ENCODE measurements at regions not wholly inside any gene's neighbourhood (a gene's known extent, or its start where the extent isn't known, plus 50 kb on each side); places are given as distances from the start of the nearest gene placed in this dataset.

DNA sequence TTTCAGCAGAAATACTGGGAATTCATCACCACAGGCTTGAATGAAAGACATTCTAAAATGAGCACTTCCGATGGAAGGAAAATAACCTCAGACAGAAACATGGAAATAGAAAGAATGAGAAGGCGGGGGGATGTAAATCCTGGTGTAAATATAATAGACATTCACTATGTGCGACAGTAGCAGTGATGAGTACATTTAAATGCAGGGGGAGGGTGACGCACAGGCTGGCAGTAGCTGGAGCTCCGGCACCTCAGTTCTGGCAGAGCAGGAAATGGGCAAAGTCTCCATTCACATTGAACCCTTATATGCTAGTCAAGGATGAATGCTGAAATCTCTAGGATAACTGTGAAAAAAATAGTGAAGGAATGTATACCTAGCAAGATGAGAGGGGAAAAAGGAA lies 172.7 kb upstream of the C14orf180 start:
- TF ChIP-seq CTCF (IDR thresholded peaks at IDR 0.05): no peak

DNA sequence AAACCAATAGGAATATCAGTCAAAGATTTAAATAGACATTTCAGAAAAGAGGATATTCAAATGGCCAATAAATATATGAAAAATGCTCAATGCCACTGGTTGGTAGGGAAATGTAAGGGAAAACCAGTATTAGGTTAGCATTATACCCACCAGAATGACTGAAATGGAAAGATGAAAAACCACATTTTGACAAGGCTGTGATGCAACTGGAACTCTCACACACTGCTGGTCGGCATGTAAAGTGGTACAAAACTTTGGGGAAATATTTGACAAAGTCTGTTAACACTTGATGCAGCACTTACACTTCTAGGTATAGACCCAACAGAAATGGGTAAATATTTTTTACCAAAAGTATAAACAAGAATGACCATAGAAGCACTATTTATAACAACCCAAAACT lies 163.2 kb upstream of the C14orf180 start:
- no peak for TF ChIP-seq CTCF (IDR thresholded peaks at IDR 0.05)

DNA sequence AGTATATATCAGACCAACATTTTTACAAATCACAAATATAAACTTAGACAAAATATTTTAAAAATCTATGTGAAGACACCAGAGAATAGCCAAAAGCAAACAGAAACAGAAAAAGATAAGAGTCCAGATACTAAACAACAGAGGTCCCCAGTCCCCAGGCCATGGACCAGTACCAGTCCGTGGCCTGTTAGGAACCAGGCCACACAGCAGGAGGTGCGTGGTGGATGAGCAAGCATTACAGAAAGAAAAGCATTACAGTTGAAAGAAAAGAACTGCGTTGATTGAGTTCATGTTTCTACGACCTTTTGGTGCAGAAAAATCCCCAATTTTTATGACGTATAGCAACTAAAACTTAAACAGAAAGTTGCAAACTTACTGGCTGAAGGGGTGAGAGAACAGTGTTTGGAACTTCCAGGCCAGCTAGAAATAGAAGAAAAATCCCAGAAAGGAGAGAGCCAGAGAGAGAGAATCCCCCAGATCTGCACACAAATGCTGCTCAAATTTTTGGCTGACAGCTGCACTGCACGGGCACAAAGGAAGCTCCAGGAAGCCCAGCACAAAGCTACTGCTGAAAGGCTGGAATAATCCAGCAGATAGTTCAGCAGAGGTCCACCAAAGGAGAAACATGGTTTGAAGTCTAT lies 159.6 kb upstream of the C14orf180 start:
- no peak for TF ChIP-seq CTCF (IDR thresholded peaks at IDR 0.05)

DNA sequence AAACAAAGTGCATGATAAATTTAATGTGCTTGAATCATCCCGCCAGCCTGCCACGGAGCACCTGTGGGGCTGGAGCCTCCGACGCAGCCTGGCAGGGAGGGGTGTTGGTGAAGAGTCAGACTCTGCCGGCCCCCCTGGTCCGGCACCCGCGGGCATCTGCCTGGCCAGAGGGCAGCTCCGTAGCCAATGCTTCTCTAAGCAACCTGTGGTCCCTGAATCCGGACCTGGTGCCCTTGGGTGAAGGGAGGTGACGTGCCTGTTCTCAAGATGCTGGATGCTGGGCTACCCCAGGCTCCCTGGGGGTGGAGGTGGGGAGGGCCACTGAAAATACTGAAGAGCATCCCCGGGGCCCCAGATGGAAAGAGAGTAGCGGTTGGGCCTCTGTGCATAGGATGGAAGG lies 158.6 kb upstream of the C14orf180 start:
- TF ChIP-seq CTCF (IDR thresholded peaks at IDR 0.05): no peak

DNA sequence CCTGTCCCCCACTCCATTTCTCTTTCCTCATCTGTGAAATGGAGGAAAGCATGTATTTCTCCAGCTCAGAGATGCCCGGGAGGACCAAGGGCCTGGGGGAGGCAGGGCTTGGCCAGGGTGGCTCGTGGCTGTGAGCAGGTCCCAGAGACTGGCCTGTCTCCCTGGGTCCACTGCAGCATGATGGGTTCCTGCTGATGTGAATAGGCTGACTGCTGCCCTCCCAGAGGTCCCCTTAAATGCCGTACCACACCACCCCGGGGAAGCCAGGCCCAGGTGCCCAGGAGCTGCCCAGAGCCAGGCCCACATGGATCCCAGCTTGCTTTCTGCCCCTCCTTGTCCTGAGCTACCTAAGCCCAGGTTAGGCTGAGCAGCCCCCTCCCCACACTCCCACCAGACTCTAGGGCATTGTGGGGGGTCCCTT lies 158.2 kb upstream of the C14orf180 start:
- TF ChIP-seq CTCF (IDR thresholded peaks at IDR 0.05): no peak

GRCh38 chr14:104421892-104422828 lies 157.4 kb upstream of the C14orf180 start:
- no peak for TF ChIP-seq CTCF (IDR thresholded peaks at IDR 0.05)

DNA sequence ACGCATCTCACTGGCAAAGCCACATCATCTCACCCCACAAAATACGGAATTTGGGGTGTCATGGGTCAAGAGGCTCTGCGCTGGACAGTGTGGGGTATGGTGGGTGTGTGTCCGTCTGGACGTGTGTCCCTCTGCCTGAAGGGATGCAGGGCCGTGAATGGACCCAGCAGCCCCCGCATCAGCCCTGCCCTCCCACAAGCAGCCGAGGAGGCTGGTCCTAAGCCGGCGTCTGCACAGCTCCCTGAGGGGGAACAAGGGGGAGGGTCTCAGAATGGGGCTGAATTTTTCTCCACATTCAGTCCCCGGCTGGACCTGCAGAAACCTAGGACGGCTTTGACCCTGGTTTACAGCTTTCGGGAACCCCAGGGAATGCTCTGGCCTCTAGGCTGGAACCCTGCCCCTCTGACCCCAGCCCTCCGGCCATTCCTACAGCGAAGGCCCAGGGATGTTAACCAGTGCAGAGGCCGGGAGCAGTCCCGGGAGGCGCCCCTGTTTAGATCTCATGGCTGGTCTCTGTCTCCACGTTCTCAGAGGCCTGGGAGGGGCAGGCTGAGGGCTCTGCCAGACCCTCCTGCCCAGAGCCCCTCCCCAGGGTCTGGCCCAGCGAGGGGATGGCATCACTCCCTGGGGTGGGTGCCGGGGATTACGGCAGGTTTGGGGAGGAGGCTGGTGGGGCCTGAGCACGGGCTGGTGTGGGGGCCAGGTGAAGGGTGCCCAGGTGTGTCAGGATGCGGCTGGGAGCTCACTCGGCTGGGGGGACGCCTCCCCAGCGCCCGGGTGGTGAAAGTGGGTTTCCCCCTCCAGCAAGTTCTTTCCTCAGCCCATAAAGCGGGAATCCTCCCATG lies 156.5 kb upstream of the C14orf180 start:
- no peak for TF ChIP-seq CTCF (IDR thresholded peaks at IDR 0.05)

Data from LNCAP (cell line).